Skeletal muscle tissue (tissue), 3 donors: ENCODE measurements at regions not wholly inside any gene's neighbourhood (a gene's known extent, or its start where the extent isn't known, plus 50 kb on each side); places are given as distances from the start of the nearest gene placed in this dataset.

Source experiments
- H3K27ac ChIP-seq: one replicate; pipeline ENCODE4 v1.7.0; 2013; ENCODE audit warnings: mild to moderate bottlenecking, low read depth, low read length, inconsistent platforms
- H3K27me3 ChIP-seq, 3 donors: one replicate each; pipeline ENCODE4 v1.7.0; 2013; ENCODE audit warnings: low read length in 3 of 3; ENCODE audit not compliant: control insufficient read depth in 3 of 3, insufficient read depth in 3 of 3
- H3K36me3 ChIP-seq, 3 donors: one replicate each; pipeline ENCODE4 v1.7.0; 2013; ENCODE audit warnings: low read length in 3 of 3; ENCODE audit not compliant: control insufficient read depth in 3 of 3, insufficient read depth in 3 of 3
- H3K4me1 ChIP-seq, 3 donors: one replicate each; pipeline ENCODE4 v1.7.0; 2013; ENCODE audit warnings: low read length in 3 of 3, mild to moderate bottlenecking in 3 of 3; ENCODE audit not compliant: control insufficient read depth in 3 of 3, insufficient read depth in 3 of 3
- H3K4me3 ChIP-seq, 3 donors: one replicate each; pipeline ENCODE4 v1.7.0; 2013; ENCODE audit warnings: low read length in 3 of 3
- H3K9ac ChIP-seq, 3 donors: one replicate each; pipeline ENCODE4 v1.7.0; 2013; ENCODE audit warnings: low read length in 3 of 3, mild to moderate bottlenecking in 3 of 3, moderate library complexity in 2 of 3, low read depth in 1 of 3
- H3K9me3 ChIP-seq, 3 donors: one replicate each; pipeline ENCODE4 v1.7.0; 2013; ENCODE audit warnings: low read length in 3 of 3; ENCODE audit not compliant: control insufficient read depth in 3 of 3
- donor health status: Osteomylitis.

GRCh38 chr3:30112411-30112810 is 494.0 kb upstream of the TGFBR2 start:
- Histone ChIP-seq H3K4me3 (no peak overlapping the region), H3K4me1 (no peaks in the 10 kb centered on the region), H3K9me3 (no peaks in the 10 kb centered on the region), H3K27me3 (no peaks in the 10 kb centered on the region), H3K9ac (no peak overlapping the region), H3K36me3 (no peaks in the 10 kb centered on the region), H3K27ac (no peak overlapping the region)

GRCh38 chr3:30112902-30113484 is 493.4 kb upstream of the TGFBR2 start:
- Histone ChIP-seq H3K9me3 (no peaks in the 10 kb centered on the region), H3K4me3 (no peak overlapping the region), H3K36me3 (no peaks in the 10 kb centered on the region), H3K27ac (no peak overlapping the region), H3K9ac (no peak overlapping the region), H3K4me1 (no peaks in the 10 kb centered on the region), H3K27me3 (no peaks in the 10 kb centered on the region)

GRCh38 chr3:30113906-30114305 is 492.5 kb upstream of the TGFBR2 start:
- H3K36me3 ChIP-seq: no peaks in the 10 kb centered on the region
- no peaks in the 10 kb centered on the region for H3K9me3 ChIP-seq
- H3K4me1 ChIP-seq: no peaks in the 10 kb centered on the region
- no peak overlapping the region for H3K27ac ChIP-seq
- H3K27me3 ChIP-seq: no peaks in the 10 kb centered on the region
- H3K4me3 ChIP-seq: no peak overlapping the region
- H3K9ac ChIP-seq: no peak overlapping the region

GRCh38 chr3:30114918-30115317 is 491.5 kb upstream of the TGFBR2 start:
- no peak overlapping the region for H3K27ac ChIP-seq
- H3K4me3 ChIP-seq: no peak overlapping the region
- no peaks in the 10 kb centered on the region for H3K27me3 ChIP-seq
- no peaks in the 10 kb centered on the region for H3K4me1 ChIP-seq
- no peaks in the 10 kb centered on the region for H3K36me3 ChIP-seq
- H3K9ac ChIP-seq: no peak overlapping the region
- H3K9me3 ChIP-seq: no peaks in the 10 kb centered on the region

GRCh38 chr3:30122359-30122758 is 484.0 kb upstream of the TGFBR2 start:
- H3K9ac ChIP-seq: no peak overlapping the region

GRCh38 chr3:30123224-30123623 is 483.2 kb upstream of the TGFBR2 start:
- H3K9ac ChIP-seq: no peak overlapping the region
- H3K9me3 ChIP-seq: no peaks in the 10 kb centered on the region
- H3K4me3 ChIP-seq: no peak overlapping the region
- no peak overlapping the region for H3K27ac ChIP-seq
- no peaks in the 10 kb centered on the region for H3K27me3 ChIP-seq
- H3K4me1 ChIP-seq: no peaks in the 10 kb centered on the region
- H3K36me3 ChIP-seq: no peaks in the 10 kb centered on the region

More at GRCh38 chr3:30122359-30122758, 484.0 kb upstream of the TGFBR2 start:
- Histone ChIP-seq H3K27ac (no peak overlapping the region), H3K27me3 (no peaks in the 10 kb centered on the region), H3K36me3 (no peaks in the 10 kb centered on the region), H3K4me1 (no peaks in the 10 kb centered on the region), H3K4me3 (no peak overlapping the region), H3K9me3 (no peaks in the 10 kb centered on the region)

- no peak overlapping the region for H3K27ac ChIP-seq
- no peaks in the 10 kb centered on the region for H3K4me1 ChIP-seq
- H3K9ac ChIP-seq: no peak overlapping the region
- no peaks in the 10 kb centered on the region for H3K36me3 ChIP-seq
- no peaks in the 10 kb centered on the region for H3K9me3 ChIP-seq
- no peak overlapping the region for H3K4me3 ChIP-seq
- H3K27me3 ChIP-seq: no peaks in the 10 kb centered on the region
Measured at GRCh38 chr3:30123755-30124154, 482.6 kb upstream of the TGFBR2 start.

- Histone ChIP-seq H3K36me3 (no peaks in the 10 kb centered on the region), H3K4me1 (no peaks in the 10 kb centered on the region), H3K4me3 (no peak overlapping the region), H3K9ac (no peak overlapping the region), H3K27me3 (no peaks in the 10 kb centered on the region), H3K9me3 (no peaks in the 10 kb centered on the region), H3K27ac (no peak overlapping the region)
Measured at GRCh38 chr3:30124435-30125370, 481.7 kb upstream of the TGFBR2 start.

- no peaks in the 10 kb centered on the region for H3K9me3 ChIP-seq
- H3K4me1 ChIP-seq: no peaks in the 10 kb centered on the region
- no peaks in the 10 kb centered on the region for H3K36me3 ChIP-seq
- no peak overlapping the region for H3K9ac ChIP-seq
- no peaks in the 10 kb centered on the region for H3K27me3 ChIP-seq
- H3K27ac ChIP-seq: no peak overlapping the region
- H3K4me3 ChIP-seq: no peak overlapping the region
Measured at GRCh38 chr3:30129765-30130164, 476.6 kb upstream of the TGFBR2 start.

- H3K9ac ChIP-seq: no peak overlapping the region
- H3K4me3 ChIP-seq: no peak overlapping the region
- H3K27me3 ChIP-seq: no peaks in the 10 kb centered on the region
- H3K9me3 ChIP-seq: no peaks in the 10 kb centered on the region
- H3K4me1 ChIP-seq: no peaks in the 10 kb centered on the region
- no peaks in the 10 kb centered on the region for H3K36me3 ChIP-seq
- no peak overlapping the region for H3K27ac ChIP-seq
Measured at GRCh38 chr3:30130391-30130790, 476.0 kb upstream of the TGFBR2 start.
